ENCODE measurements at regions not wholly inside any gene's neighbourhood (a gene's known extent, or its start where the extent isn't known, plus 50 kb on each side); places are given as distances from the start of the nearest gene placed in this dataset.
"Not testable (repeated sequence)": the region's sequence is repeated elsewhere in the genome, so short reads cannot be mapped to it uniquely, and the experiment has no call there.

- not testable (repeated sequence) for DNase-seq (ENCODE audit: extremely low read depth, low read depth, low spot score)
Observed at GRCh38 chr3:125791021-125791420, 178.0 kb upstream of the ROPN1B start.

GRCh38 chr3:125810010-125810409, 159.0 kb upstream of the ROPN1B start:
- DNase-seq (ENCODE audit: extremely low read depth, low read depth, low spot score), result not testable (repeated sequence)

DNA sequence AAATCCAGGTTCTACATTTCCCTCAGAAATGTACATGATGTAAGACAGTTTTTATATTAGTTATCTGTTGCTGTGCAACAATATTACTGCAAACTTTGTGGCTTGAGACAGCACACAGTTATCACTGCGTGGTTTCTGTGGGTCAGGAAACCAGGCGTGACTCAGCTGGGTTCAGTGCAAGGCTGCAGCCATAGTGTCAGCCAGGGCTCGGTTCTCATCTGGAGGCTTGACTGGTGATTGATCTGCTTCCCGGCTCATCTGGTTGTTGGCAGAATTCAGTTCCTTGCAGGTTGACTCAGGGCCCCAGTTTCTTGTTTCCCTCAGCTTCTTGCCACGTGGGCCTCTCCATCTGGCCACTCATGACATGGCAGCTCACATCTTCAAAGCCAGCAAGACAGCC, 146.8 kb upstream of the ROPN1B start:
- not testable (repeated sequence) for DNase-seq (ENCODE audit: extremely low read depth, low read depth, low spot score)

- DNase-seq (ENCODE audit: extremely low read depth, low read depth, low spot score), result not testable (repeated sequence)
Observed at GRCh38 chr3:125831005-125831750, 137.8 kb upstream of the ROPN1B start.

- DNase-seq (ENCODE audit: extremely low read depth, low read depth, low spot score), result not testable (repeated sequence)
Observed at GRCh38 chr3:125835562-125835961, 133.4 kb upstream of the ROPN1B start.

- not testable (repeated sequence) for DNase-seq (ENCODE audit: extremely low read depth, low read depth, low spot score)
Observed at GRCh38 chr3:125836011-125836551, 132.9 kb upstream of the ROPN1B start.

GRCh38 chr3:125836786-125837185, 132.2 kb upstream of the ROPN1B start:
- DNase-seq (ENCODE audit: extremely low read depth, low read depth, low spot score), result not testable (repeated sequence)

DNA sequence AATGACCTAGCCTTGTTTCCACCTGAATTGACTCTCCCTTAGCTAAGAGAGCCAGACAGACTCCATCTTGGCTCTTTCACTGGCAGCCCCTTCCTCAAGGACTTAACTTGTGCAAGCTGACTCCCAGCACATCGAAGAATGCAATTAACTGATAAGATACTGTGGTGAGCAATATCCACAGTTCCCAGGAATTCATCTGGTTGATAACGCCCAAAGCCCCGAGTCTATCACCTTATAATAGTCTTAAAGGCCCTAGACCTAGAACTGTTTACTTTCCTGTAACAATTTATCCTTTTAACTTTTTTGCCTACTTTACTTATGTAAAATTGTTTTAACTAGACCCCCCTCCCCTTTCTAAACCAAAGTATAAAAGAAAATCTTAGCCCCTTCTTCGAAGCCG, 130.1 kb upstream of the ROPN1B start:
- DNase-seq (ENCODE audit: extremely low read depth, low read depth, low spot score), result not testable (repeated sequence)

- DNase-seq (ENCODE audit: extremely low read depth, low read depth, low spot score), result not testable (repeated sequence)
Observed at GRCh38 chr3:125840465-125840864, 128.5 kb upstream of the ROPN1B start.

GRCh38 chr3:125847966-125848365, 121.0 kb upstream of the ROPN1B start:
- not testable (repeated sequence) for DNase-seq (ENCODE audit: extremely low read depth, low read depth, low spot score)

GRCh38 chr3:125855006-125855405, 114.0 kb upstream of the ROPN1B start:
- DNase-seq (ENCODE audit: extremely low read depth, low read depth, low spot score), result not testable (repeated sequence)

- DNase-seq (ENCODE audit: extremely low read depth, low read depth, low spot score), result not testable (repeated sequence)
Observed at GRCh38 chr3:125860547-125860946, 108.4 kb upstream of the ROPN1B start.

DNA sequence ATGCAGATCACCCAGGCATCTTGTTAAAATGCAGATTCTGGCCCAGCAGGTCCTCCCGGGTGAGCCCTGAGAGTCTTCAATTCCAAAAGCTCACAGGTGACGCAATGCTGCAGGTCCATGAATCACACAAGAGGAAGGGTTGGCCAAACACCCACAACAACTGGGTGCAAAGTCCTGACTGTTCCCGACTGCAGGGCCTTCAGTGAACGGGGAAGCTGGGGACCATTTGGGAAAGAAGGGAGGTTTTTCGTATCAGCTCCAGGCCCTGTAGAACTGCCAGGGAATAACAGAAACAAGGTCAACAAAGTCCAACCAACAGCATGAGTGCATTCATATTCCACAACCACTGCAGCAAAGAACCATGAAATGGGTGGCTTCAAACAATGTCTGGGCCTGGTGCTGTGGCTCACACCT, 106.1 kb upstream of the ROPN1B start:
- not testable (repeated sequence) for DNase-seq (ENCODE audit: extremely low read depth, low read depth, low spot score)

- DNase-seq (ENCODE audit: extremely low read depth, low read depth, low spot score), result not testable (repeated sequence)
Observed at GRCh38 chr3:125864532-125864931, 104.4 kb upstream of the ROPN1B start.

DNA sequence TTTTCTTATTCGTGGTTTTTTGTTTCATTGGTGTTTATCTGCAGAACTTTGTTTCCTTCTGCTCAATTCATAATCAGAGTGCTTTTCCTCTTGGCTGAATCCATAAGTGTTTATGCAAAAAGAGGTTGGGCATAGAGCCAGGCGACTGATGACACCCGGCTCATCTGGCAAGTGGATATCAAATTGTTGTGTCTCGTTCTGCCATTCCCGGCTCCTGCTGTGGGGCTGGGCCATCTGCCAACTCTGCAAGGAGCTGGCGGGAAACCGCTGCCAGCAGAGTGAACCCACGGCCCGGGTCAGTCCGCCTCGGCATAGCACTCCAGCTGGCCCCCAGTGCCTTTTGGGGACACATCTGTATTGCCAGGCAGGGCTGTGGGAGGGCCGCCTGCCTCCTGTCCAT, 83.0 kb upstream of the ROPN1B start:
- not testable (repeated sequence) for DNase-seq (ENCODE audit: extremely low read depth, low read depth, low spot score)

DNA sequence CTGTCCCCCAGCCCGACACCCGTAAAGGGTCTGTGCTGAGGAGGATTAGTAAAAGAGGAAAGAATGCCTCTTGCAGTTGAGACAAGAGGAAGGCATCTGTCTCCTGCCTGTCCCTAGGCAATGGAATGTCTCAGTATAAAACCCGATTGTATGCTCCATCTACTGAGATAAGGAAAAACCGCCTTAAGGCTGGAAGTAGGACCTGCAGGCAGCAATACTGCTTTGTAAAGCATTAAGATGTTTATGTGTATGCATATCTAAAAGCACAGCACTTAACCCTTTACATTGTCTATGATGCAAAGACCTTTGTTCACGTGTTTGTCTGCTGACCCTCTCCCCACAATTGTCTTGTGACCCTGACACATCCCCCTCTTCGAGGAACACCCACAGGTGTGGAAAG, 69.8 kb upstream of the ROPN1B start:
- not testable (repeated sequence) for DNase-seq (ENCODE audit: extremely low read depth, low read depth, low spot score)

DNA sequence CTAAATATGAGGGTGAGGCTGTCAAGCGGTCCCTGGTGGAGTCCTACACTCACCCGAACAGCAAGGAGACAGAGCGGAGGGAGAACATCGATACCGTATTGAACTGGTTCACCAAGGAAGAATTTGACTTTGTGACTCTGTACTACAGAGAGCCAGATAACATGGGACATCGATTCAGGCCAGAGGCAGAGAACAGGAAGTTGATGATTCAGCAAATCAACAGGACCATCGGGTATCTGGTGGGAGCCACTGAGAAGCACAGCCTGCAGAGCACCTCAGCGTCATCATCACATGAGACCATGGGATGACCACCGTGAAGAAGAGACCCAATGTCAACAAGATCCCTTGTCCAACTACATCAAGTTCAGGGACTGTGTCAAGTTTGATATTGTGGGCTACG, 67.5 kb upstream of the ROPN1B start:
- DNase-seq (ENCODE audit: extremely low read depth, low read depth, low spot score), result not testable (repeated sequence)

- not testable (repeated sequence) for DNase-seq (ENCODE audit: extremely low read depth, low read depth, low spot score)
Observed at GRCh38 chr3:125903780-125904455, 65.1 kb upstream of the ROPN1B start.

- DNase-seq (ENCODE audit: extremely low read depth, low read depth, low spot score), result not testable (repeated sequence)
Observed at GRCh38 chr3:125907279-125907678, 61.7 kb upstream of the ROPN1B start.

DNA sequence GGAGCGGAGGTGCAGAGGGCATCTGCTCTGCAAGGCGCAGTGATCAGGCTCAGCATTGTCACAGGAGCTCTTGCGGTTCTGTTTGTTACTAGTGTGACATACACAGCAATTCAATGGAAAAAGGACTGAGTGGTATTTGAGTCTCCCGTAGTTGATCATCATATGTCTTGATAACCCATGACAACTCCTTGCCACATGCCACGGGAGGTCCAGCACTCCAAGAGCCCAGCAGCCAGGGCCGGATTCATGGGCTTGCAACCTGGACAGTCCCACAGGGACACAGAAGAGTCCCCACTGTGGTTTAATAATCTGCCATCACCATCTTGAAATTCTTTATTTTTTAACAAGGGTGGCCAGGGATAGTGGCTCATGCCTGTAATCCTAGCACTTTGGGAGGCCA, 58.1 kb upstream of the ROPN1B start:
- not testable (repeated sequence) for DNase-seq (ENCODE audit: extremely low read depth, low read depth, low spot score)

DNA sequence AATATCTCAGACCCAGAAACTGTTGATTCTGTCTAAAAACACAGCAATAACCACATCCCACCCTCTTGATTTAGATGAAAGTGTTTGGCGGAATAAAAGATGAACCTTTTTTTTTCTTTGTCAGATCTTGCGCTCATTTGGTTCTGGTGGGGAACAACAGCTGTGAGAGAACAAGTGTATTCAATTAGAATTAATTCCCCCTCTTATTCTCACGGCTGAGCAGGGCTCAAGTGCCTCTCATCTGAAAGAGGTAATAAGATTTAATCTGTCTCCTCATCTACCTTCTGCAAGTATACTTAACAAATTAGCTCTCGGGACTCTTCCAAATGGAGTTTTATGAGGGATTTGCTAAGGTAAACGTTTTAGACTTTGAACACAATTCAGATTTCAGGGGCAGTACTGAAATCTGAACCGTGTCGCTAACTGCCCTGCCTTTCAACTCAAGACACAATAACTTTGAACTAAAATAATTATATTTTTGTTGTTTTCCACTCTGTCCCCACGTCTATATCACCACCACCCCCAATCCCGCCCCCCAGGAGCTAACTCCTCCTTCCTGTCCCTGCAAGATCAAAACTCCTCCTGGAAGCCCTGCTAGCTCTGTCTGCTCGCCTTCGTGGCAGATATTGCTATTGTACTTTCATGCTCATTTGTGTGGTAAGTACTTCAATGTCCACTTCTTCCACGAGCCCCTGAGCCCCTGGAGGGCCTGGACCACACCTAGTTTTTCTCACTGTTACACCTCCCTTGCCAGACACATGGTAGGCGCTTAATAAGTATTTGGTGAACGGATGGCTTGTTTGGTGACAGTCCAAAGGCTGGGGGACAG, 54.2 kb upstream of the ROPN1B start:
- DNase-seq (ENCODE audit: extremely low read depth, low read depth, low spot score), result not testable (repeated sequence)
